ENCODE measurements at regions not wholly inside any gene's neighbourhood (a gene's known extent, or its start where the extent isn't known, plus 50 kb on each side); places are given as distances from the start of the nearest gene placed in this dataset.

GRCh38 chr4:56209767-56210166 lies 177.5 kb downstream of the AASDH start:
- TF ChIP-seq, protein P1, sequence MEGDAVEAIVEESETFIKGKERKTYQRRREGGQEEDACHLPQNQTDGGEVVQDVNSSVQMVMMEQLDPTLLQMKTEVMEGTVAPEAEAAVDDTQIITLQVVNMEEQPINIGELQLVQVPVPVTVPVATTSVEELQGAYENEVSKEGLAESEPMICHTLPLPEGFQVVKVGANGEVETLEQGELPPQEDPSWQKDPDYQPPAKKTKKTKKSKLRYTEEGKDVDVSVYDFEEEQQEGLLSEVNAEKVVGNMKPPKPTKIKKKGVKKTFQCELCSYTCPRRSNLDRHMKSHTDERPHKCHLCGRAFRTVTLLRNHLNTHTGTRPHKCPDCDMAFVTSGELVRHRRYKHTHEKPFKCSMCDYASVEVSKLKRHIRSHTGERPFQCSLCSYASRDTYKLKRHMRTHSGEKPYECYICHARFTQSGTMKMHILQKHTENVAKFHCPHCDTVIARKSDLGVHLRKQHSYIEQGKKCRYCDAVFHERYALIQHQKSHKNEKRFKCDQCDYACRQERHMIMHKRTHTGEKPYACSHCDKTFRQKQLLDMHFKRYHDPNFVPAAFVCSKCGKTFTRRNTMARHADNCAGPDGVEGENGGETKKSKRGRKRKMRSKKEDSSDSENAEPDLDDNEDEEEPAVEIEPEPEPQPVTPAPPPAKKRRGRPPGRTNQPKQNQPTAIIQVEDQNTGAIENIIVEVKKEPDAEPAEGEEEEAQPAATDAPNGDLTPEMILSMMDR (IDR thresholded peaks at IDR 0.05), result no peak
- TF ChIP-seq POLR2A (IDR thresholded peaks at IDR 0.05), result no peak

Measured in Peyer's patch (tissue), 4 donors.